HCT116 (cell line): ENCODE measurements at regions not wholly inside any gene's neighbourhood (a gene's known extent, or its start where the extent isn't known, plus 50 kb on each side); places are given as distances from the start of the nearest gene placed in this dataset.

ENCODE experiments used
- CEBPB ChIP-seq: IDR thresholded peaks from 2 replicates; pipeline ENCODE4 v1.6.1; 2012; ENCODE audit warnings: low read depth
- TF ChIP-seq, protein P1 (sequence below), 3 experiments: fragments of 200-600 bp in 1 of 3; sonication (generic) in 1 of 3; IDR thresholded peaks in 2 of 3; conservative IDR thresholded peaks in 1 of 3; 2 replicates each; pipeline ENCODE4 v1.5.1; 2012 to 2017; ENCODE audit warnings: low read depth in 2 of 3, low read length in 2 of 3, antibody characterized with exemption in 1 of 3, borderline replicate concordance in 1 of 3, control low read depth in 1 of 3, mild to moderate bottlenecking in 1 of 3, mixed read lengths in 1 of 3, mixed run types in 1 of 3, moderate library complexity in 1 of 3; ENCODE audit not compliant: insufficient read depth in 1 of 3

DNA sequence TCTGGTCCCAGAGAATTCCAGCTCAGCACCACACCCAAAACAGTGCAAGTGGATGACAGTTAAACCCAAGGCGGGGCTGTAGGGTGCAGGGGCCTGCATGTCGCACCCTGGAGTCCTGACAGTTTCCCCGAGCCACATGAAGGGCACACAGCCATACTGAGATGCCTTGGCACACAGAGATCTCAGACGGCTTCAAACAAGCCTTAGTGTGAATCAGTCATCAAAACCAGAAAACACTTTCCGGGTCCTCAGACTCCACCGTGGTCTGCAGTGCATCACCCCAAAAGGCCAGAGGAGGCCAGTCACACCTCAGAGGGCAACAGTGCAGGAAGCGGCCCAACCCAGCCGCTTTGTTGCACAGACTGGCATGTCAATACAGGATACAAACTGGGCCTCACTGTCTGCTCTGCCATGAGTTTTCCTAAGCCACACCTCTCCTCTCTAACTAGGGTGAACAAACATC, 64.6 kb upstream of the ENPP6 start:
- TF ChIP-seq CEBPB, result no peak
- TF ChIP-seq, protein P1, sequence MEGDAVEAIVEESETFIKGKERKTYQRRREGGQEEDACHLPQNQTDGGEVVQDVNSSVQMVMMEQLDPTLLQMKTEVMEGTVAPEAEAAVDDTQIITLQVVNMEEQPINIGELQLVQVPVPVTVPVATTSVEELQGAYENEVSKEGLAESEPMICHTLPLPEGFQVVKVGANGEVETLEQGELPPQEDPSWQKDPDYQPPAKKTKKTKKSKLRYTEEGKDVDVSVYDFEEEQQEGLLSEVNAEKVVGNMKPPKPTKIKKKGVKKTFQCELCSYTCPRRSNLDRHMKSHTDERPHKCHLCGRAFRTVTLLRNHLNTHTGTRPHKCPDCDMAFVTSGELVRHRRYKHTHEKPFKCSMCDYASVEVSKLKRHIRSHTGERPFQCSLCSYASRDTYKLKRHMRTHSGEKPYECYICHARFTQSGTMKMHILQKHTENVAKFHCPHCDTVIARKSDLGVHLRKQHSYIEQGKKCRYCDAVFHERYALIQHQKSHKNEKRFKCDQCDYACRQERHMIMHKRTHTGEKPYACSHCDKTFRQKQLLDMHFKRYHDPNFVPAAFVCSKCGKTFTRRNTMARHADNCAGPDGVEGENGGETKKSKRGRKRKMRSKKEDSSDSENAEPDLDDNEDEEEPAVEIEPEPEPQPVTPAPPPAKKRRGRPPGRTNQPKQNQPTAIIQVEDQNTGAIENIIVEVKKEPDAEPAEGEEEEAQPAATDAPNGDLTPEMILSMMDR (IDR thresholded peaks at IDR 0.05 in 2 of 3, conservative IDR thresholded peaks at IDR 0.05 in 1 of 3; ENCODE audit: borderline replicate concordance in 1 of 3, insufficient read depth in 1 of 3, low read depth in 2 of 3, low read length in 2 of 3), result no peak
